Activated CD4-positive, alpha-beta memory T cell treated with anti-CD3 and anti-CD28 coated beads for 36 hours (primary cell): ENCODE measurements at regions not wholly inside any gene's neighbourhood (a gene's known extent, or its start where the extent isn't known, plus 50 kb on each side); places are given as distances from the start of the nearest gene placed in this dataset.
"Not testable (repeated sequence)": the region's sequence is repeated elsewhere in the genome, so short reads cannot be mapped to it uniquely, and the experiment has no call there.

ENCODE experiments used
- CTCF ChIA-PET: fragments of 350-600 bp; sonication (Branson Sonifier 250); formaldehyde crosslinking; loops from one replicate; lab custom pipeline; 2021; ENCODE audit warnings: antibody characterized with exemption, inconsistent platforms; lab: Charles Lee
- POLR2A ChIA-PET: fragments of 350-600 bp; sonication (Branson Sonifier 250); formaldehyde crosslinking; loops from one replicate; lab custom pipeline; 2021; ENCODE audit warnings: antibody characterized with exemption; lab: Charles Lee
- DNase-seq: peaks from one replicate; pipeline ENCODE4 v3.0.0-alpha.2; 2020
- H3K27ac Mint-ChIP-seq: one replicate; pipeline ENCODE4 v1.8.0; 2021; ENCODE audit warnings: mixed read lengths
- H3K27me3 Mint-ChIP-seq: one replicate; pipeline ENCODE4 v1.8.0; 2021; ENCODE audit warnings: mixed read lengths
- H3K36me3 Mint-ChIP-seq: one replicate; pipeline ENCODE4 v1.8.0; 2021; ENCODE audit warnings: mixed read lengths
- H3K4me1 Mint-ChIP-seq: one replicate; pipeline ENCODE4 v1.8.0; 2021; ENCODE audit warnings: low read depth, mixed read lengths
- H3K4me3 Mint-ChIP-seq: one replicate; pipeline ENCODE4 v1.8.0; 2021; ENCODE audit warnings: mild to moderate bottlenecking, mixed read lengths
- H3K9me3 Mint-ChIP-seq: one replicate; pipeline ENCODE4 v1.8.0; 2021; ENCODE audit warnings: mixed read lengths
- intact Hi-C: fragments of 100-400 bp; cut with micrococcal nuclease; formaldehyde crosslinking; loops from one replicate; pipeline ENCODE4 v1.15.1; 2023

DNA sequence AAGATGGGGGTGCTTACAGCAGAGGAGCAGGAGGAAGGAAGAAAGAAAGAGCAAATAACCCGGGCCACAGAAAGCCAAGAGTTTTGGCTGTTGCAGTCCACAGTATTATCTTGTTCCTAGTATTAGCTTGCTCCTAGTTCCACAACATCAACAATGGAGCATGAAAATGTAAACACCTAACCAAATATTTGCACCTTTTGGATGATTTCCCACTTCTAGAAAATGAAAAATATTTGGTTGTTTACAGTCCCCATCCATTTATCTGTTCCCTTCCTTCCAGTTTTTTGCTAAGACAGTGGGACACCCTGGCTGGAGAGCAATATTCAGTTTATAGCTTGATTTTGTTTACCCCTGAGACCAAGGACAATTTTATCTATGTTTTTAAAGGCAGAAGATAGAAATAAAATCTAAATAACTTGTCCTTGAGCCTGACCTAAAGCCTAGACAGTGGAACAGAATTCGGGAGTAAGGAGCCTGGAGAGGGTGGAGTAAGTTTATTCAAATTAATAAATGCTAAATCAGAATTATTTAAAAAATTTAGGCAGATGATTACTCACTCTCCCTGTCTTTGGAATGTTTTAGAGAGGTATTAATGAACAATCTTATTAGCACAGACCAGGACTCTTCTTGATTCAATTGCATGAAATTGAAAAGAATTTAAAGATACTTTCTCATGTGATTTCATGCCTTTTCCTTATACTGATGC, 51.6 kb downstream of the RESF1 start:
- DNase-seq = no peak
- Mint-ChIP-seq H3K27ac (no peak overlapping the region), H3K4me1 (no peaks in the 10 kb centered on the region), H3K4me3 (no peak overlapping the region), H3K27me3 (no peaks in the 10 kb centered on the region), H3K36me3 (peaks cover 2% of the 10 kb centered on the region), H3K9me3 (no peaks in the 10 kb centered on the region)
- ChIA-PET POLR2A (no interaction called here), CTCF (no interaction called here)
- intact Hi-C loops = no loop called here

GRCh38 chr12:32012249-32012785, 53.1 kb downstream of the RESF1 start:
- no peak overlapping the region for H3K4me3 Mint-ChIP-seq

DNA sequence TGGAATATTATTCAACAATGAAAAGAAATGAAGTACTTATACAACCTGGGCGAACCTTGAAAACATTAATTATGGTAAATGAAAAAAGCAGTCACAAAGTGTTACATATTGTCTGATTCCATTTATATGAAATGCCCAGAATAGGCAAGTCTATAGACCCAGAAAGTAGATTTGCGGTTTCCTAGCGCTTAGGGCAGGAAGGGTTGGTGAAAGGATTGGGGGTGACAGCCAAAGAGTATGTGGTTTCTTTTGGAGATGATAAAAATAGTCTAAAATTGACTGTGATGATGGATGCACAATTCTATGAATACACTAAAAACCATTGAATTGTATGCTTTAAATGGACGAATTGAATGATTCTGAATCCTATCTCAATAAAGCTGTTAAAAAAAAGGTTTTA, 55.8 kb downstream of the RESF1 start:
- no peaks in the 10 kb centered on the region for H3K4me1 Mint-ChIP-seq
- H3K27me3 Mint-ChIP-seq = no peaks in the 10 kb centered on the region
- no peak for DNase-seq
- H3K4me3 Mint-ChIP-seq = no peak overlapping the region
- no peaks in the 10 kb centered on the region for H3K9me3 Mint-ChIP-seq
- ChIA-PET POLR2A (interaction anchor here (1.6 kb wide), 1 partner anchor 17 kb away, joined by 3 read pairs; no protein-coding TSS in a partner anchor), CTCF (no interaction called here)
- intact Hi-C loops = no loop called here
- no peaks in the 10 kb centered on the region for H3K36me3 Mint-ChIP-seq
- H3K27ac Mint-ChIP-seq = no peak overlapping the region

More at GRCh38 chr12:32012249-32012785, 53.1 kb downstream of the RESF1 start:
- Mint-ChIP-seq H3K27ac (no peak overlapping the region), H3K9me3 (no peaks in the 10 kb centered on the region), H3K4me1 (no peaks in the 10 kb centered on the region), H3K36me3 (no peaks in the 10 kb centered on the region), H3K27me3 (no peaks in the 10 kb centered on the region)
- ChIA-PET POLR2A (no interaction called here), CTCF (no interaction called here)
- DNase-seq = no peak
- intact Hi-C loops = no loop called here

- Mint-ChIP-seq H3K36me3 (no peaks in the 10 kb centered on the region), H3K4me3 (no peak overlapping the region), H3K4me1 (peaks cover 12% of the 10 kb centered on the region), H3K27me3 (no peaks in the 10 kb centered on the region), H3K27ac (no peak overlapping the region), H3K9me3 (no peaks in the 10 kb centered on the region)
- intact Hi-C loops = no loop called here
- CTCF ChIA-PET = no interaction called here
- DNase-seq = no peak
- POLR2A ChIA-PET = interaction anchor here (1.6 kb wide), 1 partner anchor 15 kb away, joined by 3 read pairs; no protein-coding TSS in a partner anchor
Observed at GRCh38 chr12:32016680-32017482, 57.7 kb downstream of the RESF1 start.

GRCh38 chr12:32021346-32021773, 62.1 kb downstream of the RESF1 start:
- intact Hi-C loops = no loop called here
- no peak overlapping the region for H3K4me3 Mint-ChIP-seq
- peaks cover 3% of the 10 kb centered on the region for H3K36me3 Mint-ChIP-seq
- no peaks in the 10 kb centered on the region for H3K9me3 Mint-ChIP-seq
- POLR2A ChIA-PET = no interaction called here
- H3K4me1 Mint-ChIP-seq = peaks cover 23% of the 10 kb centered on the region
- H3K27ac Mint-ChIP-seq = no peak overlapping the region
- H3K27me3 Mint-ChIP-seq = no peaks in the 10 kb centered on the region
- CTCF ChIA-PET = no interaction called here
- DNase-seq = no peak

DNA sequence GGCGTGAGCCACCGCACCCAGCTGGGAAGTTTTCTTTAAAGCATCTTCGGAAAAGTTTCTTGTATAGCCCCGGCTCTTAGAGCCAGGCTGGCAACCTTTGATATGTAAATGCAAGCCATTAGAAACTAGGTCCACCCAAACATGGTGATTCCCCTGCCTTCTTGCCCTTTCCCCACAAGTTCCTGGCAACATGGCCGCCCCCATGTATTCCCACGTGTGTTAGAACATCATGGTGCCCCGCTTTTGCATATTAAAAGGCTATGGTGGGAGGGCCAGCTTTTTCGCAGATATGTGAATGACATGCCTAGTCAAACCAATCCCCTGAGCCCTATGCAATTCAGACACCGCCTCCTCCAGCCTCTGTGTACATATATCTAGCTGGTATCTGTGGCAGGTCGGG, 63.2 kb downstream of the RESF1 start:
- H3K4me3 Mint-ChIP-seq, H3K27ac Mint-ChIP-seq, POLR2A ChIA-PET, intact Hi-C loops, CTCF ChIA-PET, H3K9me3 Mint-ChIP-seq, DNase-seq, H3K36me3 Mint-ChIP-seq, H3K27me3 Mint-ChIP-seq: not testable (repeated sequence)
- peaks cover 29% of the 10 kb centered on the region for H3K4me1 Mint-ChIP-seq

DNA sequence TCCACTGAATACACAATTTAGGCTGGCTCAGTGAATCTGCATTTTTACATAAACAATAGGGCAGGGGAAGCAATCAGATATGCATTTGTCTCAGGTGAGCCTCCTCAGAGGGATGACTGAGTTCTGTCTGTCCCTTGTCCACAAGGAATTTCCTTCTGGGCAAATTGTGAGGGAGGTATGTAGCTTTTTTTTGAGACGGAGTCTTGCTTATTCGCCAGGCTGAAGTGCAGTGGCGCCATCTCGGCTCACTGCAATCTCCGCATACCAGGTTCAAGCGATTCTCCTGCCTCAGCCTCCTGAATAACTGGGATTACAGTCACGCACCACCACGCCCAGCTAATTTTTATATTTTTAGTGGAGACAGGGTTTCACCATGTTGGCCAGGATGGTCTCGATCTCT, 64.6 kb downstream of the RESF1 start:
- H3K4me3 Mint-ChIP-seq, H3K27me3 Mint-ChIP-seq, H3K27ac Mint-ChIP-seq, H3K36me3 Mint-ChIP-seq, intact Hi-C loops, CTCF ChIA-PET, DNase-seq, POLR2A ChIA-PET, H3K9me3 Mint-ChIP-seq: not testable (repeated sequence)
- peaks cover 29% of the 10 kb centered on the region for H3K4me1 Mint-ChIP-seq

DNA sequence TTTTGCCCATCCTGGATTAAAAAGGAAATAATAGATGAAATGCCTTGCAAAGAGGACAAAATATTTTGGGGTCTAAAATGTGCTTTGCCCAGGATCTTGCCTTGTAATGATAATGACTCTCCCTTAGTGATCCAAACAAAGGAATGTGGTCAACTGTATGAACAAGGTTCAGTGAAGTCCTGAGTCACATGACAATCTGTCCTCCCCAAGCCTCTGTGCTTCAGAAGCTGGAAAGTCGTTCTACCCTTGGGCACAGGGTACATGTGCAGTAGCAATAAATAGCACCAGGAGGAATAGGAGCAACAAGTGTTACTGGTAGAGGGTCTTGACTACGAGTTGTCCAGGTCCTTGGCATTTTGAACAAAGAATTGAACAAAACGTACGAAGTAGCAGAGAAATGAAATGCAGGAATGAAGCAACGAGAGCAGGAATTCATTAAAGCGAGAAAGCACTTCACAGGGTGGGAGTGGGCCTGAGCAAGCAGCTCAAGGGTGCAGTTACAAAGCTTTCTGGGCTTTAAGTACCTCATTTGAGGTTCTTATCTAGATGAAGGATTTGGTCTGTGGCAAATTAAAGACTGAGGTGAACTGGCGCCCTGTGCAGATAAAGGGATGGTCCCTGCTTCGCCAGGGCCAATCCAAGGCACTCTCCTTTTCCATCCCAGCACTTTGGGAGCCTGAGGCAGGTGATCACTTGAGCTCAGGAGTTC, 65.8 kb downstream of the RESF1 start:
- no peak for DNase-seq
- intact Hi-C loops = loop anchor here (5.0 kb wide), 2 partner anchors 58 to 298 kb away; partner anchors contain the start of gene AMN1
- peaks cover 29% of the 10 kb centered on the region for H3K4me1 Mint-ChIP-seq
- H3K27ac Mint-ChIP-seq = no peak overlapping the region
- H3K36me3 Mint-ChIP-seq = peaks cover 3% of the 10 kb centered on the region
- CTCF ChIA-PET = no interaction called here
- H3K27me3 Mint-ChIP-seq = no peaks in the 10 kb centered on the region
- no peaks in the 10 kb centered on the region for H3K9me3 Mint-ChIP-seq
- POLR2A ChIA-PET = no interaction called here
- H3K4me3 Mint-ChIP-seq = no peak overlapping the region

DNA sequence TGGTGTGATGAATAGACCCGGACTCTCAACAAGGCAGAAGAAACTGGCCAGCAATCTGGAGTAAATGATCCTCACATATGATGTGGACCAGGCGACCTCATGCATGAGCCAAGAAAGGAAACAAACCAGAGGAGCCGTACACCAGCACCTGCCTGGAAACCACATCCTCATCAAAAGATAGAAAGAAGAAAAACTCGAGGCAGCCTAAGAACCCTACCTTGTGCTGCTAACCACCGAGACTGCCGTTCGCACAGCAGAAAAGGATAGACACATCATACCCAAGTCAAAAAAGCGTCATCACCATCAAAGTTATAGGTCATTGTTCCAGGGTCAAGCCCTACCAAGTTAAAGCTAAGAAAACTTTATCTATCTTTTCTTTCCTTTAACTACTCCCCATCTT, 66.7 kb downstream of the RESF1 start:
- Mint-ChIP-seq H3K27me3 (no peaks in the 10 kb centered on the region), H3K4me1 (peaks cover 24% of the 10 kb centered on the region), H3K27ac (peak overlapping the region; percentile 74), H3K4me3 (peak overlapping the region; percentile 42), H3K36me3 (peaks cover 3% of the 10 kb centered on the region), H3K9me3 (no peaks in the 10 kb centered on the region)
- DNase-seq = peak; percentile 80
- intact Hi-C loops = loop anchor here (1.0 to 5.0 kb wide), 5 partner anchors 35 to 299 kb away; partner anchors contain the start of gene AMN1
- POLR2A ChIA-PET = no interaction called here
- CTCF ChIA-PET = interaction anchor here (0.7 kb wide), 1 partner anchor 286 kb away, joined by 3 read pairs; no protein-coding TSS in a partner anchor

GRCh38 chr12:32027684-32028365, 68.6 kb downstream of the RESF1 start:
- H3K9me3 Mint-ChIP-seq = no peaks in the 10 kb centered on the region
- ChIA-PET CTCF (interaction anchor here (0.8 to 1.3 kb wide), 3 partner anchors 33 to 285 kb away, joined by 3 to 5 read pairs (median 3); no protein-coding TSS in a partner anchor), POLR2A (no interaction called here)
- H3K4me1 Mint-ChIP-seq = peaks cover 17% of the 10 kb centered on the region
- no peak overlapping the region for H3K27ac Mint-ChIP-seq
- no peaks in the 10 kb centered on the region for H3K27me3 Mint-ChIP-seq
- H3K36me3 Mint-ChIP-seq = peaks cover 3% of the 10 kb centered on the region
- no peak overlapping the region for H3K4me3 Mint-ChIP-seq
- intact Hi-C loops = loop anchor here (5.0 kb wide), 2 partner anchors 61 to 301 kb away; partner anchors contain the start of gene AMN1
- no peak for DNase-seq

DNA sequence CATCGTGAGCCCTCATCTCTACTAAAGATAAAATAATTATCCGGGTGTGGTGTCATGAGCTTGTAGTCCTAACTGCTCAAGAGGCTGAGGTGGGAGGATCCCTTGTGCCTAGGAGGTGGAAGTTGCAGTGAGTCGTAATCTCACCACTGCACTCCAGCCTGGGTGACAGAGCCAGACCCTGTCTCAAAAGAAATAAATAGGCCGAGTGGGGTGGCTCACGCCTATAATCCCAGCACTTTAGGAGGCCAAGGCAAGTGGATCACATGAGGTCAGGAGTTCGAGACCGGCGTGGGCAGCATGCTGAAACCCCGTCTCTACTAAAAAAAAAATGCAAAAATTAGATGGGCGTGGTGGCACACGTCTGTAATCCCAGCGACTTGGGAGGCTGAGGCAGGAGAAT, 70.9 kb downstream of the RESF1 start:
- H3K27me3 Mint-ChIP-seq = no peaks in the 10 kb centered on the region
- CTCF ChIA-PET = no interaction called here

More for the DNA sequence above, 70.9 kb downstream of the RESF1 start:
- no peak for DNase-seq
- no peak overlapping the region for H3K27ac Mint-ChIP-seq
- peaks cover 14% of the 10 kb centered on the region for H3K4me1 Mint-ChIP-seq
- no peaks in the 10 kb centered on the region for H3K36me3 Mint-ChIP-seq
- intact Hi-C loops = no loop called here
- no peak overlapping the region for H3K4me3 Mint-ChIP-seq
- H3K9me3 Mint-ChIP-seq = no peaks in the 10 kb centered on the region
- POLR2A ChIA-PET = no interaction called here
